ENCODE measurements at regions not wholly inside any gene's neighbourhood (a gene's known extent, or its start where the extent isn't known, plus 50 kb on each side); places are given as distances from the start of the nearest gene placed in this dataset.
"Not testable (repeated sequence)": the region's sequence is repeated elsewhere in the genome, so short reads cannot be mapped to it uniquely, and the experiment has no call there.

GRCh38 chr12:74595696-74596095, 58.1 kb downstream of the ATXN7L3B start:
- no peak overlapping the region for H3K4me3 Mint-ChIP-seq (ENCODE audit: low read depth)
- no peaks in the 10 kb centered on the region for H3K36me3 Mint-ChIP-seq (ENCODE audit: low read depth)
- H3K4me1 Mint-ChIP-seq (ENCODE audit: low read depth) = peaks cover 2% of the 10 kb centered on the region
- no peak for DNase-seq (ENCODE audit: low spot score)
- H3K27me3 Mint-ChIP-seq (ENCODE audit: low read depth) = no peaks in the 10 kb centered on the region
- no peak overlapping the region for H3K27ac Mint-ChIP-seq
- intact Hi-C loops (cut with micrococcal nuclease) = no loop called here
- peaks cover 6% of the 10 kb centered on the region for H3K9me3 Mint-ChIP-seq

DNA sequence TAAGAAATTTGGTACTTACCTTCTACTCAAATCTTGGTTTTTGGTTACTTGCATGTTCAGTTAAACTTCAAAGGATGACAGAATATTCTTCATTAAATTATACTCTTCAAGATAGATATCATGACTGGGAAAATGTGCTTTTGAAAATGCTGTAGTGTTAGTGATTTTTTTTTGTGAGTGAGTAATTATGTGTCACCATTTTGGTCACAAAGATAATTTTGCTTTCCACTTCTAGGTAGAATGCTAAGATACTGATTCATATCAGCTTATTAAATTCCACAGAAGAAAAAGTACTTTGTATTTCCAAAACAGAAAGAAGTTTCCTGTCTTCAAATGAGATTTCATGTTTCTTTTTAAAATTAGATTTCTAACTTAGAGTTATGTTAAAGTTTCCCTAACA, 61.2 kb downstream of the ATXN7L3B start:
- intact Hi-C loops (cut with micrococcal nuclease) = no loop called here

DNA sequence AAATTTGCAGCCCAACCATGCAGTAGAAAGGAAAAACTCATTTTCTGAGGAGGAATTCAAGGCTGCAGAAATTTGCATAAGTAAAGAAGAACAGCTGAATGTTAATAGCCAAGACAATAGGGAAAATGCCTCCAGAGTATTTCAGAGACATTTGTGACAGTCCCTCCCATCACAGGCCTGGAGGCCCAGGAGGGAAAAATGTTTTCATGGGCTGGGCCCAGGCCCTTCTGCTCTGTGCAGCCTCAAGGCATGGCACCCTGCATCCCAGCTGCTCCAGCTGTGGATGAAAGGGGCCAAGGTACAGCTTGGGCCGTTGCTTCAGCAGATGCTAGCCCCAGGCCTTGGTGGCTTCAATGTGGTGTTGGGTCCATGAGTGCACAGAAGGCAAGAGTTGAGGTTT, 62.3 kb downstream of the ATXN7L3B start:
- intact Hi-C loops (cut with micrococcal nuclease) = no loop called here
- DNase-seq (ENCODE audit: low spot score) = no peak
- Mint-ChIP-seq H3K4me3 (ENCODE audit: low read depth) (no peak overlapping the region), H3K27me3 (ENCODE audit: low read depth) (no peaks in the 10 kb centered on the region), H3K36me3 (ENCODE audit: low read depth) (no peaks in the 10 kb centered on the region), H3K9me3 (peaks cover 9% of the 10 kb centered on the region), H3K4me1 (ENCODE audit: low read depth) (peaks cover 2% of the 10 kb centered on the region), H3K27ac (no peak overlapping the region)

More for the DNA sequence above, 61.2 kb downstream of the ATXN7L3B start:
- Mint-ChIP-seq H3K36me3 (ENCODE audit: low read depth) (no peaks in the 10 kb centered on the region), H3K27me3 (ENCODE audit: low read depth) (no peaks in the 10 kb centered on the region), H3K4me1 (ENCODE audit: low read depth) (peaks cover 2% of the 10 kb centered on the region), H3K27ac (no peak overlapping the region), H3K9me3 (peaks cover 9% of the 10 kb centered on the region), H3K4me3 (ENCODE audit: low read depth) (no peak overlapping the region)
- DNase-seq (ENCODE audit: low spot score) = no peak

DNA sequence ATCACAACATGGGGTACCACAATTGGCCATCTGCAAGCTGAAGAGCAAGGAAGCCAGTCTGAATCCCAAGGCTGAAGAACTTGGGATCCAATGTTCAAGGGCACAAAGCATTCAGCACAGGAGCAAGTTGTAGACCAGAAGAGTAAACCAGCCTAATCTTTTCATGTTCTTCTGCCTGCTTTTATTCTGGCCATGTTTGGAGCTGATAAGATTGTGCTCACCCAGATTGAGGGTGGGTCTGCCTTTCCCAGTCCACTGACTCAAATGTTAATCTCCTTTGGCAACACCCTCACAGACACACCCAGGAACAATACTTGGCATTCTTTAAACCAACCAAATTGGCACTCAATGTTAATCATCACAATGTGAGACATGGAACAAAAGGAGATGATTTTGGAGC, 63.2 kb downstream of the ATXN7L3B start:
- H3K4me3 Mint-ChIP-seq (ENCODE audit: low read depth); H3K9me3 Mint-ChIP-seq; H3K36me3 Mint-ChIP-seq (ENCODE audit: low read depth); H3K4me1 Mint-ChIP-seq (ENCODE audit: low read depth); H3K27me3 Mint-ChIP-seq (ENCODE audit: low read depth); DNase-seq (ENCODE audit: low spot score); intact Hi-C loops (cut with micrococcal nuclease); H3K27ac Mint-ChIP-seq: not testable (repeated sequence)

GRCh38 chr12:74602881-74603672, 65.4 kb downstream of the ATXN7L3B start:
- Mint-ChIP-seq H3K36me3 (ENCODE audit: low read depth) (no peaks in the 10 kb centered on the region), H3K27me3 (ENCODE audit: low read depth) (no peaks in the 10 kb centered on the region), H3K27ac (no peak overlapping the region), H3K9me3 (peaks cover 9% of the 10 kb centered on the region), H3K4me3 (ENCODE audit: low read depth) (no peak overlapping the region), H3K4me1 (ENCODE audit: low read depth) (peaks cover 2% of the 10 kb centered on the region)
- no peak for DNase-seq (ENCODE audit: low spot score)
- intact Hi-C loops (cut with micrococcal nuclease) = no loop called here

- intact Hi-C loops (cut with micrococcal nuclease) = no loop called here
- H3K4me1 Mint-ChIP-seq (ENCODE audit: low read depth) = no peaks in the 10 kb centered on the region
- no peaks in the 10 kb centered on the region for H3K36me3 Mint-ChIP-seq (ENCODE audit: low read depth)
- H3K27ac Mint-ChIP-seq = no peak overlapping the region
- H3K9me3 Mint-ChIP-seq = no peaks in the 10 kb centered on the region
- DNase-seq (ENCODE audit: low spot score) = no peak
- no peak overlapping the region for H3K4me3 Mint-ChIP-seq (ENCODE audit: low read depth)
- H3K27me3 Mint-ChIP-seq (ENCODE audit: low read depth) = no peaks in the 10 kb centered on the region
These were observed 70.7 kb downstream of the ATXN7L3B start for GRCh38 chr12:74608231-74608775.

DNA sequence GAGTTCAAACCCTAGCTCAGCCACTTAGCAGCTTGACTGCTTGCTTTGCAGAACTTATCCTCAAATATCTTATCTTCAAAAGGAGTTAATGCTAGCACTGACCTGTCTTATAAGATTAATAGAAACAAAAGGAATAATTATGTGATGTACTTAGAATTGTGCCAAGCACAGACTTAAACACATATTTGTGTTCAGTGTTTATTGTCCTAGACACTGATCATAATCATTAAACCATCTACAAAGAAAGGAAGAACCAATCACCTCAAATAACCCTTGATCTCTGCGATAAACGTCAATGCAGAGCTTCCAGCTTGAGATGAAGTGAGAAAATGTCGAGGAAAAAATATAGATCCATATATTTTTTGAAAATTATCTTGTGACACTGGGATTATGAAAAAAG, 73.1 kb downstream of the ATXN7L3B start:
- intact Hi-C loops (cut with micrococcal nuclease) = no loop called here
- DNase-seq (ENCODE audit: low spot score) = no peak
- H3K36me3 Mint-ChIP-seq (ENCODE audit: low read depth) = no peaks in the 10 kb centered on the region
- no peaks in the 10 kb centered on the region for H3K27me3 Mint-ChIP-seq (ENCODE audit: low read depth)
- H3K4me3 Mint-ChIP-seq (ENCODE audit: low read depth) = no peak overlapping the region
- H3K27ac Mint-ChIP-seq = no peak overlapping the region
- no peaks in the 10 kb centered on the region for H3K9me3 Mint-ChIP-seq
- no peaks in the 10 kb centered on the region for H3K4me1 Mint-ChIP-seq (ENCODE audit: low read depth)

DNA sequence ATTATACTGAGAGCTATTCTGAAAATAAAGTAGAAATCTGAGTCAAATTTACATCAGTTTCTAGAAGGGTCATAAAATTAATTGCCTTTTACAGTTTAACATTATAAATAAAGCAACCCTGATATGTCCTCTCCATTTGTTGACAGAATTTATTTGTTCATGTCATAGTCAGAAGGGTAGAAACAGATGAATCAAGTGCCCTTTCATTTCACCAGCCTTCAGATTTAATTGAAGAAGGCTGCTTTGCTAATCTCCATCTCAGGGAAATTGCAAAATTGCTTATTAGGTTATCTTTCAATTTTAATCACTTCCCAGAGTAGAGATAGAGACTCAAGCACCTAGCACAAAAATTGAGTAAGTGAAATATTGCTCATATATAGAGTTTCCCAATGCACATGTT, 76.8 kb downstream of the ATXN7L3B start:
- Mint-ChIP-seq H3K4me1 (ENCODE audit: low read depth) (no peaks in the 10 kb centered on the region), H3K27me3 (ENCODE audit: low read depth) (no peaks in the 10 kb centered on the region), H3K36me3 (ENCODE audit: low read depth) (no peaks in the 10 kb centered on the region), H3K4me3 (ENCODE audit: low read depth) (no peak overlapping the region), H3K27ac (no peak overlapping the region), H3K9me3 (no peaks in the 10 kb centered on the region)
- intact Hi-C loops (cut with micrococcal nuclease) = no loop called here
- DNase-seq (ENCODE audit: low spot score) = no peak

DNA sequence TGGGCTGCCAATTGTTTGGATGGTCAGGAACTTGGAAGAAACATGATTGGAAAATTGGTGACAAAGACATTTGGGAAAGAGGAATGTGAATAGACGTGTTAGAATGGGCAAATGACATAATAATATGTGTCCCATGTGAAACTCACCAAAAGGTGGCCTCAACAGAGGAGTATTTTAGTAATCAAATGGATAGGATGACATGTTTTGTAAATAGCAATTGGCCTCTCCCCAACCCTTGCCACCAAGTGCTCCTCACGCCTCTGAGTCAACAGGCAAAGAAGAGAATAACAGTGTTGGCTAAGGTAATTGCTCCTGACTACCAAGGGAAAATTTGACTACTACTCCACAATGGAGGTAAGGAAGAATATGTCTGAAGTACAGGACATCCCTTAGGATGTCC, 81.4 kb downstream of the ATXN7L3B start:
- DNase-seq (ENCODE audit: low spot score) = no peak
- no peaks in the 10 kb centered on the region for H3K4me1 Mint-ChIP-seq (ENCODE audit: low read depth)
- no peak overlapping the region for H3K27ac Mint-ChIP-seq
- H3K4me3 Mint-ChIP-seq (ENCODE audit: low read depth) = no peak overlapping the region
- H3K27me3 Mint-ChIP-seq (ENCODE audit: low read depth) = no peaks in the 10 kb centered on the region
- H3K36me3 Mint-ChIP-seq (ENCODE audit: low read depth) = no peaks in the 10 kb centered on the region
- no peaks in the 10 kb centered on the region for H3K9me3 Mint-ChIP-seq
- intact Hi-C loops (cut with micrococcal nuclease) = no loop called here

DNA sequence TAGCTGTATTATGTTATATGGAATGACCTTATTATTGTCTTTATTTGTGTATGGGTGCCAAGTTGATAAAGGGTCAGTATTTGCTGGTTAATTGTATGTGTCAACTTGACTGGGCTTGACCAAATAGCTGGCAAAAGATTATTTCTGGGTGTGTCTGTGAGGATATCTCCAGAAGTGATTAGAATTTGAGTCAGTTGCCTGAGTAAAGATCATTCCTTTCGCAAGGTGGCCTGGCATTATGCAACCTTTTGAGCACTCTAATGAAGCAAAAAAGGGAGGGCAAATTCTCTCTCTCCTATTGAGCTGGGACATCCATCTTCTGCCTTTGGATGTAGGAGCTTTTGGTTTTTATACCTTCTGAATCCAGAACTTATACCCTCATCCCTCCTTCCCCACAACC, 82.2 kb downstream of the ATXN7L3B start:
- intact Hi-C loops (cut with micrococcal nuclease) = no loop called here
- H3K27me3 Mint-ChIP-seq (ENCODE audit: low read depth) = no peaks in the 10 kb centered on the region
- H3K9me3 Mint-ChIP-seq = no peaks in the 10 kb centered on the region
- no peak for DNase-seq (ENCODE audit: low spot score)
- no peaks in the 10 kb centered on the region for H3K36me3 Mint-ChIP-seq (ENCODE audit: low read depth)
- no peak overlapping the region for H3K27ac Mint-ChIP-seq
- H3K4me3 Mint-ChIP-seq (ENCODE audit: low read depth) = no peak overlapping the region
- H3K4me1 Mint-ChIP-seq (ENCODE audit: low read depth) = no peaks in the 10 kb centered on the region

DNA sequence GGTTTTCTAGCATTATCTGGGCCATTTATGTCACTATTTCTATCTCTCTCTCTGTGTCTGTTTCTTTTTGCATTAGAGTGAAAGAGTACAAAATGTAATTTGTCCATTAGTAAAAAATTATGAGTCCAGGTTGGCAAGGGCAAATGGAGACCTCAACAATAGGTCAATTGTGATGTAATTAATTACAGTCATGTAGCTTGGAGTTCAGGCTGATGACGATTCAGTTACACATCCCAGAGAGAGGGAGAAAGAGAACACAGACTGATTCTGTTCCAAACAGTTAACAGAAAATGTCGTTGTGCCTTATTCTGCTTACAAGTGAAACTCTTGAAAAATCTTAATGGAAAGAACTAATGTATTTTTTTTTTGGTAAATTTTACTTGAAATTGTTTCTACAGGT, 83.3 kb downstream of the ATXN7L3B start:
- Mint-ChIP-seq H3K4me1 (ENCODE audit: low read depth) (no peaks in the 10 kb centered on the region), H3K9me3 (no peaks in the 10 kb centered on the region), H3K36me3 (ENCODE audit: low read depth) (no peaks in the 10 kb centered on the region), H3K4me3 (ENCODE audit: low read depth) (no peak overlapping the region), H3K27ac (no peak overlapping the region), H3K27me3 (ENCODE audit: low read depth) (no peaks in the 10 kb centered on the region)
- intact Hi-C loops (cut with micrococcal nuclease) = no loop called here
- DNase-seq (ENCODE audit: low spot score) = no peak

GRCh38 chr12:74624201-74624600, 86.6 kb downstream of the ATXN7L3B start:
- no peak overlapping the region for H3K27ac Mint-ChIP-seq
- intact Hi-C loops (cut with micrococcal nuclease) = no loop called here
- DNase-seq (ENCODE audit: low spot score) = no peak
- no peaks in the 10 kb centered on the region for H3K9me3 Mint-ChIP-seq
- no peaks in the 10 kb centered on the region for H3K36me3 Mint-ChIP-seq (ENCODE audit: low read depth)
- H3K27me3 Mint-ChIP-seq (ENCODE audit: low read depth) = no peaks in the 10 kb centered on the region
- no peaks in the 10 kb centered on the region for H3K4me1 Mint-ChIP-seq (ENCODE audit: low read depth)
- H3K4me3 Mint-ChIP-seq (ENCODE audit: low read depth) = no peak overlapping the region

GRCh38 chr12:74626397-74626796, 88.8 kb downstream of the ATXN7L3B start:
- DNase-seq (ENCODE audit: low spot score) = no peak
- H3K36me3 Mint-ChIP-seq (ENCODE audit: low read depth) = no peaks in the 10 kb centered on the region
- no peaks in the 10 kb centered on the region for H3K9me3 Mint-ChIP-seq
- H3K27me3 Mint-ChIP-seq (ENCODE audit: low read depth) = no peaks in the 10 kb centered on the region
- H3K27ac Mint-ChIP-seq = no peak overlapping the region
- no peaks in the 10 kb centered on the region for H3K4me1 Mint-ChIP-seq (ENCODE audit: low read depth)
- intact Hi-C loops (cut with micrococcal nuclease) = no loop called here
- H3K4me3 Mint-ChIP-seq (ENCODE audit: low read depth) = no peak overlapping the region
